Activated effector memory CD4-positive, alpha-beta T cell treated with anti-CD3 and anti-CD28 coated beads, Interleukin-2, amount 50 U/mL, for 16 hours (primary cell): ENCODE measurements at regions not wholly inside any gene's neighbourhood (a gene's known extent, or its start where the extent isn't known, plus 50 kb on each side); places are given as distances from the start of the nearest gene placed in this dataset.
"Not testable (repeated sequence)": the region's sequence is repeated elsewhere in the genome, so short reads cannot be mapped to it uniquely, and the experiment has no call there.

ENCODE experiments used
- DNase-seq: peaks from one replicate; pipeline ENCODE4 v3.0.0-alpha.2; 2020

- DNase-seq: no peak
These were observed 258.6 kb upstream of the TCERG1L start for GRCh38 chr10:131569851-131570715.

- DNase-seq: no peak
These were observed 259.3 kb upstream of the TCERG1L start for GRCh38 chr10:131570716-131571307.

- DNase-seq: no peak
These were observed 259.8 kb upstream of the TCERG1L start for GRCh38 chr10:131571346-131571745.

- DNase-seq: no peak
These were observed 260.3 kb upstream of the TCERG1L start for GRCh38 chr10:131571865-131572264.

GRCh38 chr10:131573256-131573655, 261.7 kb upstream of the TCERG1L start:
- no peak for DNase-seq

GRCh38 chr10:131573707-131574106, 262.2 kb upstream of the TCERG1L start:
- DNase-seq: no peak

- no peak for DNase-seq
These were observed 262.8 kb upstream of the TCERG1L start for GRCh38 chr10:131574363-131574706.

GRCh38 chr10:131574707-131575430, 263.3 kb upstream of the TCERG1L start:
- DNase-seq: no peak

GRCh38 chr10:131575877-131576276, 264.4 kb upstream of the TCERG1L start:
- no peak for DNase-seq

- no peak for DNase-seq
These were observed 265.0 kb upstream of the TCERG1L start for GRCh38 chr10:131576341-131577177.

- no peak for DNase-seq
These were observed 265.6 kb upstream of the TCERG1L start for GRCh38 chr10:131577178-131577555.

GRCh38 chr10:131577786-131578471, 266.4 kb upstream of the TCERG1L start:
- no peak for DNase-seq

- DNase-seq: no peak
These were observed 267.0 kb upstream of the TCERG1L start for GRCh38 chr10:131578472-131578970.

- no peak for DNase-seq
These were observed 267.9 kb upstream of the TCERG1L start for GRCh38 chr10:131579251-131580071.

- no peak for DNase-seq
These were observed 268.6 kb upstream of the TCERG1L start for GRCh38 chr10:131580076-131580652.

- DNase-seq: no peak
These were observed 269.2 kb upstream of the TCERG1L start for GRCh38 chr10:131580674-131581073.

GRCh38 chr10:131581547-131581946, 270.0 kb upstream of the TCERG1L start:
- not testable (repeated sequence) for DNase-seq

GRCh38 chr10:131584287-131584686, 272.8 kb upstream of the TCERG1L start:
- no peak for DNase-seq

GRCh38 chr10:131585761-131586160, 274.2 kb upstream of the TCERG1L start:
- DNase-seq: no peak

GRCh38 chr10:131586958-131587357, 275.4 kb upstream of the TCERG1L start:
- no peak for DNase-seq
